HG03457 (cell line): ENCODE measurements at regions not wholly inside any gene's neighbourhood (a gene's known extent, or its start where the extent isn't known, plus 50 kb on each side); places are given as distances from the start of the nearest gene placed in this dataset.

Source experiments
- ATAC-seq: cut with Tn5 transposase; IDR thresholded peaks from one replicate; pipeline ENCODE4 v1.9.1; 2021; ENCODE audit warnings: moderate number of reproducible peaks; ENCODE audit not compliant: unreplicated experiment

- no peak for ATAC-seq
Observed at GRCh38 chr12:45549337-45549902, 180.1 kb upstream of the ARID2 start.

- no peak for ATAC-seq
Observed at GRCh38 chr12:45553204-45553603, 176.3 kb upstream of the ARID2 start.

GRCh38 chr12:45557016-45557415, 172.5 kb upstream of the ARID2 start:
- ATAC-seq: no peak

- ATAC-seq: no peak
Observed at GRCh38 chr12:45558353-45558752, 171.2 kb upstream of the ARID2 start.

GRCh38 chr12:45559537-45559936, 170.0 kb upstream of the ARID2 start:
- ATAC-seq: no peak

- ATAC-seq: no peak
Observed at GRCh38 chr12:45560689-45561088, 168.8 kb upstream of the ARID2 start.

GRCh38 chr12:45561488-45561887, 168.0 kb upstream of the ARID2 start:
- no peak for ATAC-seq

GRCh38 chr12:45565590-45565989, 163.9 kb upstream of the ARID2 start:
- no peak for ATAC-seq

GRCh38 chr12:45566257-45566656, 163.2 kb upstream of the ARID2 start:
- ATAC-seq: no peak

GRCh38 chr12:45568808-45569207, 160.7 kb upstream of the ARID2 start:
- no peak for ATAC-seq

GRCh38 chr12:45570501-45570900, 159.0 kb upstream of the ARID2 start:
- no peak for ATAC-seq

- no peak for ATAC-seq
Observed at GRCh38 chr12:45572114-45572513, 157.4 kb upstream of the ARID2 start.

- ATAC-seq: no peak
Observed at GRCh38 chr12:45575417-45575816, 154.1 kb upstream of the ARID2 start.

- no peak for ATAC-seq
Observed at GRCh38 chr12:45575823-45576475, 153.6 kb upstream of the ARID2 start.

GRCh38 chr12:45577844-45578399, 151.6 kb upstream of the ARID2 start:
- no peak for ATAC-seq

- ATAC-seq: no peak
Observed at GRCh38 chr12:45580356-45580969, 149.0 kb upstream of the ARID2 start.

- no peak for ATAC-seq
Observed at GRCh38 chr12:45581112-45581511, 148.4 kb upstream of the ARID2 start.

GRCh38 chr12:45582536-45582935, 147.0 kb upstream of the ARID2 start:
- ATAC-seq: no peak

- ATAC-seq: no peak
Observed at GRCh38 chr12:45582986-45583659, 146.4 kb upstream of the ARID2 start.

- no peak for ATAC-seq
Observed at GRCh38 chr12:45584336-45584735, 145.2 kb upstream of the ARID2 start.

- ATAC-seq: no peak
Observed at GRCh38 chr12:45585522-45586230, 143.8 kb upstream of the ARID2 start.
